Ovary (tissue), 7 donors: ENCODE measurements at regions not wholly inside any gene's neighbourhood (a gene's known extent, or its start where the extent isn't known, plus 50 kb on each side); places are given as distances from the start of the nearest gene placed in this dataset.
"Not testable (repeated sequence)": the region's sequence is repeated elsewhere in the genome, so short reads cannot be mapped to it uniquely, and the experiment has no call there.

ENCODE experiments used
- DNase-seq, 5 donors: peaks; one replicate each; pipeline ENCODE4 v3.0.0-alpha.2; 2019 to 2020
- H3K27ac ChIP-seq, 2 donors: fragments of 200-600 bp; one replicate each; pipeline versions ENCODE4 v1.5.1 to v1.8.0; 2019 to 2022
- H3K27me3 ChIP-seq: fragments of 200-600 bp; one replicate; pipeline ENCODE4 v1.8.0; 2022
- H3K36me3 ChIP-seq: fragments of 200-600 bp; sonication (generic); one replicate; pipeline ENCODE4 v1.5.1; 2019
- H3K4me1 ChIP-seq: one replicate; pipeline ENCODE4 v1.8.1; 2013; ENCODE audit warnings: mild to moderate bottlenecking, moderate library complexity; ENCODE audit not compliant: insufficient read depth
- H3K4me3 ChIP-seq: fragments of 200-600 bp; sonication (generic); one replicate; pipeline ENCODE4 v1.5.1; 2017
- H3K9me3 ChIP-seq, 2 donors: fragments of 200-600 bp in 1 of 2; sonication (generic) in 1 of 2; one replicate each; pipeline versions ENCODE4 v1.5.1 to v1.8.1; 2013 to 2019; ENCODE audit warnings: mild to moderate bottlenecking in 1 of 2, moderate library complexity in 1 of 2
- CTCF ChIP-seq, 3 donors: fragments of 450-650 bp in 2 of 3; fragments of 200-600 bp in 1 of 3; IDR thresholded peaks; one replicate each; pipeline versions ENCODE4 v1.5.1 to v1.8.0; 2016 to 2022; ENCODE audit warnings: antibody characterized with exemption in 3 of 3, mild to moderate bottlenecking in 1 of 3
- EP300 ChIP-seq: sonication (generic); formaldehyde crosslinking; IDR thresholded peaks from one replicate; pipeline ENCODE4 v1.6.1; 2017; ENCODE audit warnings: antibody characterized with exemption
- POLR2A ChIP-seq: fragments of 450-650 bp; IDR thresholded peaks from one replicate; pipeline ENCODE4 v1.6.1; 2017; ENCODE audit warnings: antibody characterized with exemption, mild to moderate bottlenecking, moderate library complexity
- WGBS, 3 donors: extraction: QIAGEN DNeasy Blood & Tissue Kit in 1 of 3; methylation state at CpG; one replicate each; pipeline versions ENCODE4 v1.1.5 to v1.1.7; 2013 to 2017; 5-methylcytosine and 5-hydroxymethylcytosine counted together
- intact Hi-C, 4 donors: fragments of 100-400 bp; cut with DNase I; formaldehyde crosslinking; loops; one replicate each; pipeline versions ENCODE4 v1.11.0 to v1.15.1; 2022 to 2023
- donor health status: DM: no; HTN: no; CAD: no; lungs with moderate emphysema.
- donor health status: DM: no; HTN: no; CAD: no.
- donor health status: Bipolar disorder and iron deficiency.
- donor health status: DM: no; HTN: no; CAD: no.
- donor health status: DM: yes; HTN: yes; CAD: no.

- Histone ChIP-seq H3K27ac (no peak overlapping the region), H3K4me3 (no peak overlapping the region), H3K36me3 (no peaks in the 10 kb centered on the region), H3K27me3 (no peaks in the 10 kb centered on the region), H3K9me3 (no peaks in the 10 kb centered on the region), H3K4me1 (no peaks in the 10 kb centered on the region)
- intact Hi-C loops: no loop called here
- WGBS, 3 donors: 83 to 91% (median 83%) methylated on average over 2 of the region's 2 CpGs
- no peak for DNase-seq
- no peak for TF ChIP-seq CTCF (IDR thresholded peaks at IDR 0.05)
- TF ChIP-seq EP300: no peak
Measured at GRCh38 chr1:109844609-109845008, 66.0 kb upstream of the CSF1 start.

GRCh38 chr1:109840011-109840629, 70.5 kb upstream of the CSF1 start:
- Histone ChIP-seq H3K36me3 (no peaks in the 10 kb centered on the region), H3K4me3 (no peak overlapping the region), H3K4me1 (no peaks in the 10 kb centered on the region), H3K27ac (no peak overlapping the region), H3K9me3 (no peaks in the 10 kb centered on the region), H3K27me3 (no peaks in the 10 kb centered on the region)
- TF ChIP-seq EP300: no peak
- no peak for TF ChIP-seq CTCF (IDR thresholded peaks at IDR 0.05)
- no peak for TF ChIP-seq POLR2A
- intact Hi-C loops: no loop called here
- DNase-seq: no peak
- 67 to 78% (median 70%) methylated on average over 5 of the region's 5 CpGs for WGBS, 3 donors

DNA sequence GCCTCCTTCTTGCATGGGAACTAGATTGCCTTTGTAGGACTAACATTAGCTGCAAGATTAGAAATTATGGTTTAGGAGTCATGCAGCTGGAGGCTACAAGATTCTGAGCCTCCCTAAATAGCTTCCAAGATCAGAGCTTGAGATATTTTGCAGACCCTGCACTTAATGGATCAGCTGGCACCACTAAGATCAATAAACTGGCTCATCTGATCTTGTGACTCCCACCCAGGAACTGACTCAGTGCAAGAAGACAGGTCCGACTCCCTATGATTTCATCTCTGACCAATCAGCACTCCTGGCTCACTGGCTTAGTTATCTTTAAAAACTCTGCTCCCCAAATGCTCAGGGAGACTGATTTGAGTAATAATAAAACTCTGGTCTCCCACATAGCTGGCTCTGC, 71.4 kb upstream of the CSF1 start:
- H3K4me3 ChIP-seq, H3K36me3 ChIP-seq, DNase-seq, H3K9me3 ChIP-seq, H3K27ac ChIP-seq, intact Hi-C loops, H3K4me1 ChIP-seq, H3K27me3 ChIP-seq: not testable (repeated sequence)
- WGBS, 3 donors: 70 to 83% (median 72%) methylated on average over 1 of the region's 1 CpG

DNA sequence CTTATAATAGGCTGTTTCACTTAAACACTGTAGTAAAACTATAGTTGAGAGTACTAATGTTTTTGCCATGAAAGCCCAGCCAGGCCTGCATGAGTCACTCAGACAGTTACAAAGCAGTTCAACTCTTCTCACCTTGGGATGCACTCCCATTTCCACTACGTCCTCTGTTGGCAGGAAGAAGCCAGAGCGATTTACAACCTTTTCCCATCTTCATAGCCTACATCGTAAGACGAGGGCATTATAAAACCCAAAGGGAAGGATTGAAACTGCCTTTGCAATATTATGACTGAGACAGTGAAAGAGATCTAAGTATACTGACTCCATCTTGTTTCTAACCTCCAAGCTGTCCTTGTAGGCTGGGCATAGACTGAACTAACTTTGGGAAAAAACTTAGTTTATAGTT, 71.8 kb upstream of the CSF1 start:
- H3K27ac ChIP-seq: no peak overlapping the region

More for the DNA sequence above, 71.8 kb upstream of the CSF1 start:
- intact Hi-C loops: no loop called here
- DNase-seq: no peak
- no peaks in the 10 kb centered on the region for H3K9me3 ChIP-seq
- H3K36me3 ChIP-seq: no peaks in the 10 kb centered on the region
- H3K27me3 ChIP-seq: no peaks in the 10 kb centered on the region
- WGBS, 3 donors: 27 to 32% (median 31%) methylated on average over 4 of the region's 4 CpGs
- no peak overlapping the region for H3K4me3 ChIP-seq
- no peak for TF ChIP-seq CTCF (IDR thresholded peaks at IDR 0.05)
- no peak for TF ChIP-seq POLR2A
- TF ChIP-seq EP300: no peak
- H3K4me1 ChIP-seq: no peaks in the 10 kb centered on the region
